ENCODE measurements at regions not wholly inside any gene's neighbourhood (a gene's known extent, or its start where the extent isn't known, plus 50 kb on each side); places are given as distances from the start of the nearest gene placed in this dataset.

GRCh38 chr6:14280006-14280510 is 162.5 kb downstream of the CD83 start:
- no peak overlapping the region for H3K4me2 ChIP-seq (ENCODE audit: extremely low read depth, insufficient read depth, low read length)
- H2AFZ ChIP-seq (ENCODE audit: low read length), result no peak overlapping the region
- no peaks in the 10 kb centered on the region for H3K4me1 ChIP-seq (ENCODE audit: control insufficient read depth, extremely low read depth, insufficient read depth, low read length)
- H3K9me3 ChIP-seq (ENCODE audit: control insufficient read depth, insufficient read depth, low read depth, low read length), result no peaks in the 10 kb centered on the region
- no peaks in the 10 kb centered on the region for H3K27me3 ChIP-seq (ENCODE audit: control insufficient read depth, insufficient read depth, low read length)
- H3K4me3 ChIP-seq (replicated peaks in 1 of 4; ENCODE audit: control extremely low read depth in 1 of 4, insufficient read depth in 1 of 4, low read depth in 3 of 4, low read length in 4 of 4), result no peak overlapping the region
- no peak for DNase-seq (ENCODE audit: low read depth in 2 of 2)
- no peaks in the 10 kb centered on the region for H3K36me3 ChIP-seq (ENCODE audit: control insufficient read depth, insufficient read depth, low read length)
- no peak overlapping the region for H3K27ac ChIP-seq (ENCODE audit: insufficient read depth, low read length)
- TF ChIP-seq EZH2 (IDR thresholded peaks at IDR 0.05; ENCODE audit: low read length, missing control alignments) (no peak), CTCF (conservative IDR thresholded peaks at IDR 0.05 in 1 of 2, IDR thresholded peaks at IDR 0.05 in 1 of 2; ENCODE audit: low read depth in 1 of 2, low read length in 2 of 2) (no peak)
- no peaks in the 10 kb centered on the region for H3K79me2 ChIP-seq (ENCODE audit: control insufficient read depth, insufficient read depth, low read length)
- no peak overlapping the region for H3K9ac ChIP-seq (ENCODE audit: insufficient read depth, low read length)
- H4K20me1 ChIP-seq (ENCODE audit: control insufficient read depth, extremely low read depth, insufficient read depth, low read length), result no peaks in the 10 kb centered on the region

- H3K4me3 ChIP-seq (replicated peaks in 1 of 4; ENCODE audit: control extremely low read depth in 1 of 4, insufficient read depth in 1 of 4, low read depth in 3 of 4, low read length in 4 of 4), result no peak overlapping the region
- H3K79me2 ChIP-seq (ENCODE audit: control insufficient read depth, insufficient read depth, low read length), result no peaks in the 10 kb centered on the region
- no peaks in the 10 kb centered on the region for H3K27me3 ChIP-seq (ENCODE audit: control insufficient read depth, insufficient read depth, low read length)
- H3K36me3 ChIP-seq (ENCODE audit: control insufficient read depth, insufficient read depth, low read length), result no peaks in the 10 kb centered on the region
- H3K4me1 ChIP-seq (ENCODE audit: control insufficient read depth, extremely low read depth, insufficient read depth, low read length), result no peaks in the 10 kb centered on the region
- H4K20me1 ChIP-seq (ENCODE audit: control insufficient read depth, extremely low read depth, insufficient read depth, low read length), result no peaks in the 10 kb centered on the region
- no peak overlapping the region for H3K4me2 ChIP-seq (ENCODE audit: extremely low read depth, insufficient read depth, low read length)
- H3K9me3 ChIP-seq (ENCODE audit: control insufficient read depth, insufficient read depth, low read depth, low read length), result no peaks in the 10 kb centered on the region
- no peak overlapping the region for H3K27ac ChIP-seq (ENCODE audit: insufficient read depth, low read length)
- H3K9ac ChIP-seq (ENCODE audit: insufficient read depth, low read length), result no peak overlapping the region
- TF ChIP-seq EZH2 (IDR thresholded peaks at IDR 0.05; ENCODE audit: low read length, missing control alignments) (no peak), CTCF (conservative IDR thresholded peaks at IDR 0.05 in 1 of 2, IDR thresholded peaks at IDR 0.05 in 1 of 2; ENCODE audit: low read depth in 1 of 2, low read length in 2 of 2) (no peak)
- no peak for DNase-seq (ENCODE audit: low read depth in 2 of 2)
- no peak overlapping the region for H2AFZ ChIP-seq (ENCODE audit: low read length)
Observed at GRCh38 chr6:14280766-14281293, 163.3 kb downstream of the CD83 start.

DNA sequence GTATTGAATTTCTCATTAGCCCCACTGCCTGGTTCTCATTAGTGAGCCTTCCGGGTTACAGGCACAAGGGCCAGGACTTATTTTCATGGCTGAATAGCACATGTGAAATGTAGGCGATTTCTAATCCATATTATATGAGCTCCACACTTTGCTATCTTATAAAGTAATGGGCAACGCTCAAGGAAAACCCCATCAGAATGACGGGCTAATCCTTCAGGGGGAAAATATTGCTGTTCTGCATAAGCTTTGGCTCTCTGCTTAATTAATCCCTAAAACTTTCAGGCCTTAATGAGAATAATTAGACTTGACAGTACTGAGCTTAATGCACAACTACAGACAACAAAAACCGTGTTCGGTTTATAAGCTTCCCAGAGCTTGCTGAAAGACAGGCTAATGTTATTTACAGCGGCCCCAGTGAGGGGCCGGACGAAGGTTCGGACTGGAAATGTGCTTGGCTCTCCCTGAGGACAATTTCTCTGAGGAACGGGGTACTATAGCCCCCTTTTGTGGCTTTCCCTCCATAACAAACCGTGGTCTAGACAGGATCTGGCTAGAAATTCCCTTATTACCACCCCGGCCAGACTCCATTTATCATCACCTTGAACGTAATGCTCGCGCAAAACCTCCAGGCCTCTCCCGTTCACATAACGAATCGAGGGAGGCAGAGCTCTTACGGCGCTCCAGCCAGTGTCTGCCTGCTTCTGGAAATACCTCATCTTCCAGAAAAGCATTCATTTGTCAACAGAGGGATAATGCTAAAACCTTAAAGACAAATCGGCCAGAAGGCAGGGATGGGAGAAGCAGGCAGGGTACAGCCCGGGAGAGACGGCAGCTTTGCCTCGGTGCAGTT is 164.5 kb downstream of the CD83 start:
- H2AFZ ChIP-seq (ENCODE audit: low read length), result no peak overlapping the region
- no peak overlapping the region for H3K4me3 ChIP-seq (replicated peaks in 1 of 4; ENCODE audit: control extremely low read depth in 1 of 4, insufficient read depth in 1 of 4, low read depth in 3 of 4, low read length in 4 of 4)
- no peak for DNase-seq (ENCODE audit: low read depth in 2 of 2)
- H3K27me3 ChIP-seq (ENCODE audit: control insufficient read depth, insufficient read depth, low read length), result no peaks in the 10 kb centered on the region
- TF ChIP-seq EZH2 (IDR thresholded peaks at IDR 0.05; ENCODE audit: low read length, missing control alignments) (no peak), CTCF (conservative IDR thresholded peaks at IDR 0.05 in 1 of 2, IDR thresholded peaks at IDR 0.05 in 1 of 2; ENCODE audit: low read depth in 1 of 2, low read length in 2 of 2) (no peak)
- no peak overlapping the region for H3K27ac ChIP-seq (ENCODE audit: insufficient read depth, low read length)
- H3K9me3 ChIP-seq (ENCODE audit: control insufficient read depth, insufficient read depth, low read depth, low read length), result no peaks in the 10 kb centered on the region
- H3K4me2 ChIP-seq (ENCODE audit: extremely low read depth, insufficient read depth, low read length), result no peak overlapping the region
- H3K79me2 ChIP-seq (ENCODE audit: control insufficient read depth, insufficient read depth, low read length), result no peaks in the 10 kb centered on the region
- H4K20me1 ChIP-seq (ENCODE audit: control insufficient read depth, extremely low read depth, insufficient read depth, low read length), result no peaks in the 10 kb centered on the region
- H3K4me1 ChIP-seq (ENCODE audit: control insufficient read depth, extremely low read depth, insufficient read depth, low read length), result peaks cover 8% of the 10 kb centered on the region
- H3K9ac ChIP-seq (ENCODE audit: insufficient read depth, low read length), result no peak overlapping the region
- H3K36me3 ChIP-seq (ENCODE audit: control insufficient read depth, insufficient read depth, low read length), result no peaks in the 10 kb centered on the region
